H9 (cell line): ENCODE measurements at regions not wholly inside any gene's neighbourhood (a gene's known extent, or its start where the extent isn't known, plus 50 kb on each side); places are given as distances from the start of the nearest gene placed in this dataset.

Source experiments
- DNase-seq: peaks from one replicate; pipeline ENCODE4 v3.0.0-alpha.2; 2017
- H2AFZ ChIP-seq: one replicate; pipeline ENCODE4 v1.6.1; 2013; ENCODE audit warnings: mild to moderate bottlenecking, low read length, control low read depth, moderate library complexity
- H2AK5ac ChIP-seq: 2 replicates; pipeline ENCODE4 v1.6.1; 2013; ENCODE audit warnings: low read length, control low read depth, mixed read lengths; ENCODE audit not compliant: insufficient read length
- H2BK120ac ChIP-seq: one replicate; pipeline ENCODE4 v1.6.1; 2013; ENCODE audit warnings: low read depth, mild to moderate bottlenecking, low read length, control low read depth, inconsistent platforms; ENCODE audit not compliant: poor library complexity, severe bottlenecking
- H2BK12ac ChIP-seq: 2 replicates; pipeline ENCODE4 v1.6.1; 2013; ENCODE audit warnings: low read length, control low read depth, mixed read lengths, low read depth; ENCODE audit not compliant: insufficient read length
- H2BK15ac ChIP-seq: 2 replicates; pipeline ENCODE4 v1.6.1; 2013; ENCODE audit warnings: low read depth, low read length, control low read depth
- H2BK20ac ChIP-seq: one replicate; pipeline ENCODE4 v1.6.1; 2013; ENCODE audit warnings: low read depth, mild to moderate bottlenecking, low read length, control low read depth, inconsistent platforms; ENCODE audit not compliant: poor library complexity, severe bottlenecking
- H2BK5ac ChIP-seq: 2 replicates; pipeline ENCODE4 v1.6.1; 2013; ENCODE audit warnings: low read length, control low read depth, mixed read lengths; ENCODE audit not compliant: insufficient read length
- H3K14ac ChIP-seq: 2 replicates; pipeline ENCODE4 v1.6.1; 2013; ENCODE audit warnings: low read length, control low read depth; ENCODE audit not compliant: insufficient read depth
- H3K18ac ChIP-seq: 2 replicates; pipeline ENCODE4 v1.6.1; 2013; ENCODE audit warnings: low read depth, mild to moderate bottlenecking, mixed read lengths, low read length, control low read depth; ENCODE audit not compliant: insufficient read length
- H3K23ac ChIP-seq: 2 replicates; pipeline ENCODE4 v1.6.1; 2013; ENCODE audit warnings: low read length, control low read depth, mixed read lengths, low read depth; ENCODE audit not compliant: insufficient read length
- H3K23me2 ChIP-seq: 2 replicates; pipeline ENCODE4 v1.6.1; 2013; ENCODE audit warnings: low read depth, mild to moderate bottlenecking, mixed read lengths, low read length, control low read depth; ENCODE audit not compliant: insufficient read length, poor library complexity, severe bottlenecking
- H3K27ac ChIP-seq: 2 replicates; pipeline ENCODE4 v1.5.1; 2013; ENCODE audit warnings: low read length, control low read depth, mixed read lengths, low read depth; ENCODE audit not compliant: insufficient read length
- H3K27me3 ChIP-seq: 2 replicates; pipeline ENCODE4 v1.6.1; 2013; ENCODE audit warnings: low read length, control low read depth, inconsistent platforms; ENCODE audit not compliant: insufficient read depth
- H3K4ac ChIP-seq: 2 replicates; pipeline ENCODE4 v1.6.1; 2013; ENCODE audit warnings: low read depth, mild to moderate bottlenecking, control low read depth, inconsistent platforms, low read length, moderate library complexity
- H3K4me1 ChIP-seq: 2 replicates; pipeline ENCODE4 v1.6.1; 2013; ENCODE audit warnings: low read length, control low read depth, inconsistent platforms; ENCODE audit not compliant: insufficient read depth
- H3K4me2 ChIP-seq: 2 replicates; pipeline ENCODE4 v1.6.1; 2013; ENCODE audit warnings: low read length, control low read depth, mixed read lengths; ENCODE audit not compliant: insufficient read length, insufficient read depth
- H3K56ac ChIP-seq: 2 replicates; pipeline ENCODE4 v1.6.1; 2013; ENCODE audit warnings: low read depth, mild to moderate bottlenecking, mixed read lengths, low read length, control low read depth; ENCODE audit not compliant: insufficient read length
- H3K79me1 ChIP-seq: 2 replicates; pipeline ENCODE4 v1.6.1; 2013; ENCODE audit warnings: low read depth, mild to moderate bottlenecking, moderate library complexity, low read length, control low read depth, inconsistent platforms; ENCODE audit not compliant: insufficient read depth, poor library complexity, severe bottlenecking
- H3K79me2 ChIP-seq: 2 replicates; pipeline ENCODE4 v1.6.1; 2013; ENCODE audit warnings: low read length, control low read depth, inconsistent platforms; ENCODE audit not compliant: insufficient read depth
- H3K9ac ChIP-seq: 2 replicates; pipeline ENCODE4 v1.6.1; 2013; ENCODE audit warnings: low read length, control low read depth, mixed read lengths; ENCODE audit not compliant: insufficient read length; ENCODE audit errors: extremely low read depth
- H3K9me3 ChIP-seq: one replicate; pipeline ENCODE4 v1.6.1; 2013; ENCODE audit warnings: low read depth, low read length, inconsistent platforms; ENCODE audit not compliant: control insufficient read depth
- H3T11ph ChIP-seq: one replicate; pipeline ENCODE4 v1.6.1; 2013; ENCODE audit warnings: mild to moderate bottlenecking, low read length, control low read depth, inconsistent platforms
- H4K20me1 ChIP-seq: one replicate; pipeline ENCODE4 v1.6.1; 2013; ENCODE audit not compliant: control insufficient read depth, insufficient read length, insufficient read depth
- H4K5ac ChIP-seq: 2 replicates; pipeline ENCODE4 v1.6.1; 2013; ENCODE audit warnings: low read depth, mild to moderate bottlenecking, mixed read lengths, low read length, control low read depth; ENCODE audit not compliant: insufficient read length
- H4K8ac ChIP-seq: replicated peaks from 2 replicates; pipeline ENCODE4 v1.6.1; 2013; ENCODE audit warnings: low read length, control low read depth, mixed read lengths, low read depth; ENCODE audit not compliant: insufficient read length
- H4K91ac ChIP-seq: 2 replicates; pipeline ENCODE4 v1.6.1; 2013; ENCODE audit warnings: low read depth, mild to moderate bottlenecking, moderate library complexity, mixed read lengths, low read length, control low read depth; ENCODE audit not compliant: insufficient read length
- H3K27ac Mint-ChIP-seq, 3 experiments: 2 replicates in 2 of 3; 3 replicates in 1 of 3; pipeline ENCODE4 v1.8.0; 2020 to 2021; ENCODE audit warnings: mixed read lengths in 3 of 3, mild to moderate bottlenecking in 1 of 3, moderate library complexity in 1 of 3
- H3K27me3 Mint-ChIP-seq: 2 replicates; pipeline ENCODE4 v1.8.0; 2021; ENCODE audit warnings: low read depth, mild to moderate bottlenecking, moderate library complexity, mixed read lengths
- H3K36me3 Mint-ChIP-seq, 3 experiments: 2 replicates in 2 of 3; 3 replicates in 1 of 3; pipeline ENCODE4 v1.8.0; 2020 to 2021; ENCODE audit warnings: low read depth in 3 of 3, mixed read lengths in 3 of 3; ENCODE audit not compliant: insufficient read depth in 1 of 3
- H3K4me1 Mint-ChIP-seq, 2 experiments: 2 replicates each; pipeline ENCODE4 v1.8.0; 2020; ENCODE audit warnings: mixed read lengths in 2 of 2
- H3K4me3 Mint-ChIP-seq, 2 experiments: 2 replicates in 1 of 2; 3 replicates in 1 of 2; pipeline ENCODE4 v1.8.0; 2020 to 2021; ENCODE audit warnings: mild to moderate bottlenecking in 2 of 2, mixed read lengths in 2 of 2, moderate library complexity in 1 of 2
- H3K9me3 Mint-ChIP-seq, 2 experiments: 2 replicates in 1 of 2; 3 replicates in 1 of 2; pipeline ENCODE4 v1.8.0; 2020; ENCODE audit warnings: mild to moderate bottlenecking in 2 of 2, mixed read lengths in 2 of 2, moderate library complexity in 1 of 2
- CTCF ChIP-seq: fragments of 200-600 bp; sonication (generic); conservative IDR thresholded peaks from 3 replicates; pipeline ENCODE4 v1.8.0; 2021; ENCODE audit warnings: antibody characterized with exemption, mild to moderate bottlenecking
- WGBS: extraction: QIAGEN DNeasy Blood & Tissue Kit; methylation state at CpG from one replicate; pipeline ENCODE4 v1.1.7; 2013; ENCODE audit warnings: missing lambda C conversion rate, low lambda C conversion rate, mixed read lengths; ENCODE audit not compliant: insufficient read length; ENCODE audit errors: extremely low coverage; 5-methylcytosine and 5-hydroxymethylcytosine counted together

GRCh38 chr16:73159296-73159695, 111.4 kb upstream of the ZFHX3 start:
- no peak for TF ChIP-seq CTCF
- Mint-ChIP-seq H3K27ac (no peak overlapping the region), H3K27me3 (peaks cover 8% of the 10 kb centered on the region)

More at GRCh38 chr16:73159296-73159695, 111.4 kb upstream of the ZFHX3 start:
- Mint-ChIP-seq H3K4me3 (no peak overlapping the region), H3K4me1 (no peaks in the 10 kb centered on the region; a peak in 1 of 4 replicates), H3K9me3 (no peaks in the 10 kb centered on the region; a peak in 2 of 5 replicates), H3K36me3 (no peaks in the 10 kb centered on the region)
- Histone ChIP-seq H3K9me3 (no peaks in the 10 kb centered on the region), H3K9ac (no peak overlapping the region), H3T11ph (no peak overlapping the region), H3K14ac (no peak overlapping the region), H2AFZ (no peak overlapping the region), H3K23me2 (no peaks in the 10 kb centered on the region), H4K91ac (no peak overlapping the region), H3K4ac (no peak overlapping the region), H3K23ac (no peak overlapping the region), H2BK12ac (no peak overlapping the region), H3K4me1 (no peaks in the 10 kb centered on the region), H3K79me1 (no peaks in the 10 kb centered on the region), H3K18ac (no peak overlapping the region), H2BK120ac (no peak overlapping the region), H2AK5ac (no peak overlapping the region), H3K56ac (no peak overlapping the region), H2BK20ac (no peak overlapping the region), H2BK15ac (no peak overlapping the region), H3K79me2 (no peaks in the 10 kb centered on the region), H3K27me3 (no peaks in the 10 kb centered on the region), H4K8ac (no peak overlapping the region), H3K27ac (no peak overlapping the region), H4K5ac (no peak overlapping the region), H4K20me1 (no peaks in the 10 kb centered on the region), H2BK5ac (no peak overlapping the region), H3K4me2 (no peak overlapping the region)
- WGBS, result no CpG with 5 or more reads among the region's 5 CpGs
- DNase-seq, result no peak
